ENCODE measurements at regions not wholly inside any gene's neighbourhood (a gene's known extent, or its start where the extent isn't known, plus 50 kb on each side); places are given as distances from the start of the nearest gene placed in this dataset.

- H3K4me1 Mint-ChIP-seq (ENCODE audit: unreplicated experiment) = peaks cover 2% of the 10 kb centered on the region
- H3K9me3 Mint-ChIP-seq = peaks cover 4% of the 10 kb centered on the region
- TF ChIP-seq CTCF (conservative IDR thresholded peaks at IDR 0.05) = no peak
- no peak overlapping the region for H3K27ac Mint-ChIP-seq
- H3K36me3 Mint-ChIP-seq = no peaks in the 10 kb centered on the region
- DNase-seq (ENCODE audit: extremely low spot score, unreplicated experiment) = no peak
- H3K4me3 Mint-ChIP-seq = no peak overlapping the region
- H3K27me3 Mint-ChIP-seq = peaks cover 3% of the 10 kb centered on the region
Measured at GRCh38 chr2:2826209-2826551, 495.1 kb upstream of the MYT1L start.

GRCh38 chr2:2825516-2826208 lies 494.6 kb upstream of the MYT1L start:
- peaks cover 3% of the 10 kb centered on the region for H3K27me3 Mint-ChIP-seq
- no peaks in the 10 kb centered on the region for H3K4me1 Mint-ChIP-seq (ENCODE audit: unreplicated experiment)
- TF ChIP-seq CTCF (conservative IDR thresholded peaks at IDR 0.05) = no peak
- no peak overlapping the region for H3K4me3 Mint-ChIP-seq
- peaks cover 4% of the 10 kb centered on the region for H3K9me3 Mint-ChIP-seq
- H3K36me3 Mint-ChIP-seq = no peaks in the 10 kb centered on the region
- no peak for DNase-seq (ENCODE audit: extremely low spot score, unreplicated experiment)
- H3K27ac Mint-ChIP-seq = no peak overlapping the region

GRCh38 chr2:2825062-2825461 lies 494.0 kb upstream of the MYT1L start:
- no peak overlapping the region for H3K27ac Mint-ChIP-seq
- no peaks in the 10 kb centered on the region for H3K36me3 Mint-ChIP-seq
- TF ChIP-seq CTCF (conservative IDR thresholded peaks at IDR 0.05) = no peak
- DNase-seq (ENCODE audit: extremely low spot score, unreplicated experiment) = no peak
- H3K4me1 Mint-ChIP-seq (ENCODE audit: unreplicated experiment) = no peaks in the 10 kb centered on the region
- no peak overlapping the region for H3K4me3 Mint-ChIP-seq
- H3K27me3 Mint-ChIP-seq = peaks cover 3% of the 10 kb centered on the region
- peaks cover 4% of the 10 kb centered on the region for H3K9me3 Mint-ChIP-seq

- peaks cover 4% of the 10 kb centered on the region for H3K9me3 Mint-ChIP-seq
- no peak for TF ChIP-seq CTCF (conservative IDR thresholded peaks at IDR 0.05)
- peaks cover 5% of the 10 kb centered on the region for H3K27me3 Mint-ChIP-seq
- H3K4me1 Mint-ChIP-seq (ENCODE audit: unreplicated experiment) = no peaks in the 10 kb centered on the region
- H3K4me3 Mint-ChIP-seq = no peak overlapping the region
- no peaks in the 10 kb centered on the region for H3K36me3 Mint-ChIP-seq
- DNase-seq (ENCODE audit: extremely low spot score, unreplicated experiment) = no peak
- H3K27ac Mint-ChIP-seq = no peak overlapping the region
Measured at GRCh38 chr2:2824588-2824987, 493.5 kb upstream of the MYT1L start.

- Mint-ChIP-seq H3K9me3 (peaks cover 4% of the 10 kb centered on the region), H3K27me3 (peaks cover 5% of the 10 kb centered on the region), H3K27ac (no peak overlapping the region), H3K4me3 (no peak overlapping the region), H3K36me3 (no peaks in the 10 kb centered on the region), H3K4me1 (ENCODE audit: unreplicated experiment) (no peaks in the 10 kb centered on the region)
- no peak for DNase-seq (ENCODE audit: extremely low spot score, unreplicated experiment)
- no peak for TF ChIP-seq CTCF (conservative IDR thresholded peaks at IDR 0.05)
Measured at GRCh38 chr2:2823061-2823753, 492.1 kb upstream of the MYT1L start.
